ENCODE measurements at regions not wholly inside any gene's neighbourhood (a gene's known extent, or its start where the extent isn't known, plus 50 kb on each side); places are given as distances from the start of the nearest gene placed in this dataset.

GRCh38 chr1:42010381-42010780 is 91.7 kb upstream of the HIVEP3 start:
- Histone ChIP-seq H3K18ac (ENCODE audit: insufficient read length, low read depth, low read length) (no peak overlapping the region), H2AFZ (ENCODE audit: low read length) (no peak overlapping the region), H3K4me1 (ENCODE audit: insufficient read depth, low read length) (no peaks in the 10 kb centered on the region), H3K9me3 (ENCODE audit: control insufficient read depth, low read depth, low read length) (no peaks in the 10 kb centered on the region), H3K79me1 (ENCODE audit: insufficient read depth, low read depth, low read length, poor library complexity, severe bottlenecking) (no peaks in the 10 kb centered on the region), H3K4me2 (ENCODE audit: insufficient read depth, insufficient read length, low read length) (no peak overlapping the region), H3K9ac (ENCODE audit: extremely low read depth, insufficient read length, low read length) (no peak overlapping the region), H3K79me2 (ENCODE audit: insufficient read depth, low read length) (no peaks in the 10 kb centered on the region), H2BK20ac (ENCODE audit: low read depth, low read length, poor library complexity, severe bottlenecking) (no peak overlapping the region), H3K4ac (ENCODE audit: low read depth, low read length) (no peak overlapping the region), H4K20me1 (ENCODE audit: control insufficient read depth, insufficient read depth, insufficient read length) (no peaks in the 10 kb centered on the region), H4K91ac (ENCODE audit: insufficient read length, low read depth, low read length) (no peak overlapping the region), H2BK120ac (ENCODE audit: low read depth, low read length, poor library complexity, severe bottlenecking) (no peak overlapping the region), H3K23ac (ENCODE audit: insufficient read length, low read depth, low read length) (no peak overlapping the region), H3K27me3 (ENCODE audit: insufficient read depth, low read length) (no peaks in the 10 kb centered on the region), H2BK15ac (ENCODE audit: low read depth, low read length) (no peak overlapping the region), H3K27ac (ENCODE audit: insufficient read length, low read depth, low read length) (no peak overlapping the region), H2BK5ac (ENCODE audit: insufficient read length, low read length) (no peak overlapping the region), H3K23me2 (ENCODE audit: insufficient read length, low read depth, low read length, poor library complexity, severe bottlenecking) (no peaks in the 10 kb centered on the region), H3K56ac (ENCODE audit: insufficient read length, low read depth, low read length) (no peak overlapping the region), H3K14ac (ENCODE audit: insufficient read depth, low read length) (no peak overlapping the region), H4K8ac (replicated peaks; ENCODE audit: insufficient read length, low read depth, low read length) (no peak overlapping the region), H2BK12ac (ENCODE audit: insufficient read length, low read depth, low read length) (no peak overlapping the region), H2AK5ac (ENCODE audit: insufficient read length, low read length) (no peak overlapping the region), H4K5ac (ENCODE audit: insufficient read length, low read depth, low read length) (no peak overlapping the region), H3T11ph (ENCODE audit: low read length) (no peak overlapping the region)
- peaks cover 3% of the 10 kb centered on the region in 2 experiments; a peak in 2 of 4 replicates for H3K4me1 Mint-ChIP-seq
- DNase-seq, result no peak
- no peak overlapping the region for H3K27ac Mint-ChIP-seq
- H3K27me3 Mint-ChIP-seq (ENCODE audit: low read depth), result peaks cover 20% of the 10 kb centered on the region
- no peak for TF ChIP-seq CTCF (conservative IDR thresholded peaks at IDR 0.05)
- H3K4me3 Mint-ChIP-seq, result no peak overlapping the region
- no peaks in the 10 kb centered on the region for H3K9me3 Mint-ChIP-seq
- H3K36me3 Mint-ChIP-seq (ENCODE audit: insufficient read depth in 1 of 3, low read depth in 3 of 3), result no peaks in the 10 kb centered on the region

Measured in H9 (cell line).